HG03280 (cell line): ENCODE measurements at regions not wholly inside any gene's neighbourhood (a gene's known extent, or its start where the extent isn't known, plus 50 kb on each side); places are given as distances from the start of the nearest gene placed in this dataset.

ENCODE experiments used
- ATAC-seq: cut with Tn5 transposase; IDR thresholded peaks from one replicate; pipeline ENCODE4 v1.9.1; 2021; ENCODE audit warnings: mild to moderate bottlenecking, moderate library complexity; ENCODE audit not compliant: unreplicated experiment

DNA sequence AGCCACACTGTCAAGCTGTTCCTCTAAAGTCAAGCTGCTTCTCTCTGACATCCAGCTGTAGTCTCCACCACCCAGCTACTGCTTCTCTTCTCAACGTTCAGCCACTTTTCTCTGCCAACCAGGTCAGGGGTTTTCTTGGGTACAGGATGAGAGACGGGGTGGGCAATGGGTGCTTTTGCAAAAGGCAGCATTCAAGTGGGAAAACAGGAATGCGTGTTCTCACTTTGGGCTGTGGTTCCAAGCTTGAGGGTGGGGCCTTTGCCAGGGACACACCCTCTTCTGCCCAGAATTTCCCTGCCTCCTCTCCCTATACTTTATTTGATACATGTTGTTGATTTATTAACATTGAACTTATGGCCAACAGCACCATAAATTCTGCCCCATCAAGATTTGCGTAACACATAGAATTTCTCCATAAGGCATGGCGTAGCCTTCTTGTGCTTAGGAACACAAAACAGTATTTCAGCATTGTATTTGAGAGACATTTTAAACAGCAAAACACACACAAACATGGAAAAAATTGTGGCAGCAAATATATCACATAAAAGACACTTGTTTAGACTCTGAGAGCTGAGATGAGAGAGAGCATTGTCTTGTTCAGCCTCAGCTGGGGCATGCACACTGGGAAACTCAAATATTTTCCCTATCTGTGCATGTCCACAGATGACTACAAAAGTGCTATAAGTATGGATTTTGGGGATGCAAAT is 392.8 kb downstream of the SLITRK6 start:
- ATAC-seq, result no peak

- ATAC-seq, result no peak
Measured at GRCh38 chr13:85405316-85405897, 393.8 kb downstream of the SLITRK6 start.

GRCh38 chr13:85386424-85386823 is 412.8 kb downstream of the SLITRK6 start:
- ATAC-seq, result no peak

DNA sequence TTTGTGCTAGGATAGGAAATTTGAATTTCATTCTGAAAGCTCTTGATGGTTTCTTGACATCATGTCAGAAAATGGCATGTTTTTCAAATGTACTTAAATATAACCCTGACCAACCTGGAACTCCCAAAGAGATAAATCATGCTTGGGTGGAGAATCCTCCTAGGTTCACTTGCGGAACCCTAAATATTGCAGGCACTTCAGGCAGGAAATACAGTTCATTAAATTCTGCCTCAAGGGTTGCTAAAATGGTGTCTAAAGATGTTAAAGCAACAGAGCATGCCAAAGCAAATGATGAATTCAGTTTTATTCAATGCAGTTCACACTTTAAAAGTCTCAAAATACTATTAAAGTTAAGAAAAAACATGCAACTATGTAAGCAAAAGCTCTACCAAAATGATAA is 415.9 kb downstream of the SLITRK6 start:
- no peak for ATAC-seq

DNA sequence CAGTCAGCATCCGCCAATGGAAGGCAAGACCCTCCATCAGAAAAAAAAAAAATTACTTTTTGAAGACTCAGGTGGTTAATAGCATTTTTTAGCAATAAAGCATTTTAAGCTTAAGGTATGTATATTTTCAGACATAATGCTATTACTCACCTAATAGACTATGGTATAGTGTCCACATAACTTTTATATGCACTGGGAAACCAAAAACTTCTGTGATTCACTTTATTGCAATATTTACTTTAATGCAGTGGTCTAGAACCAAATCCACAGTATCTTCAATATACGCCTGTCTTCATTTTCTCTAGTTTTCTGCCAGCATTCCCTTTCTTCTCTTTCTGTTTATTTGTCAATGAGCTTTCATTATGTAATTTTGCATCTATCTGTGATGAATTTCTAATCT is 418.1 kb downstream of the SLITRK6 start:
- no peak for ATAC-seq

DNA sequence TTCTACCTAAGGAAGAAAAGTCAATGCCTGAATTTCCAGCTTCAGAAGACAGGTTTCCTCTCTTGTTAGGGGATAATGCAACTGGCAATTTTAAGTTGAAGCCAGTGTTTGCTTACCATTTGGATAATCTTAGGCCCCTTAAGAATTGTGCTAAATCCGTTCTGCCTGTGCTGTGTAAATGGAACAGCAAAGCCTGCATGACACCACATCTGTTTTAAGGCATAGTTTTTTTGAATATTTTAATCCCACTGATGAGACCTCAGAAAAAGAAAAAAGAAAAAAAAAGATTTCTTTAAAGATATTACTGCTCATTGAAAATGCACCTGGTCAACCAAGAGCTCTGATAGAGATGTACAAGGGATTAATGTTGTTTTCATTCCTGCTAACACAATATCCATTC is 419.2 kb downstream of the SLITRK6 start:
- ATAC-seq, result no peak

DNA sequence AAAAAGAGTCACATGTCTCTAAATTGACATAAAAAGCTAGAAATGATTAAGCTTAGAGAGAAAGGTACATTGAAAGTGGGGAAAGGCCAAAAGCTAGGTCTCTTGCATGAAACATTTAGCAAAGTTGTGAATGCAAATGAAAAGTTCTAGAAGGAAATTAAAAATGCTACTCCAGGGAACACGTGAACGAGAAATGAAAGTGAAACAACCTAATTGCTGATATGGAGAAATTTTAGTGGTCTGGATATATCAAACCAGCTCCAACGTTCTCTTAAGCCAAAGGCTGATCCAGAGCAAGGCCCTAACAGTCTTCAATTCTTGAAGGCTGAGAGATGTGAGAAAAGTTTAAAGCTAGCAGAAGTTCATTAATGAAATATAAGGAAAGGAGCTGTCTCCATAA is 419.8 kb downstream of the SLITRK6 start:
- no peak for ATAC-seq

GRCh38 chr13:85377783-85378182 is 421.4 kb downstream of the SLITRK6 start:
- no peak for ATAC-seq

DNA sequence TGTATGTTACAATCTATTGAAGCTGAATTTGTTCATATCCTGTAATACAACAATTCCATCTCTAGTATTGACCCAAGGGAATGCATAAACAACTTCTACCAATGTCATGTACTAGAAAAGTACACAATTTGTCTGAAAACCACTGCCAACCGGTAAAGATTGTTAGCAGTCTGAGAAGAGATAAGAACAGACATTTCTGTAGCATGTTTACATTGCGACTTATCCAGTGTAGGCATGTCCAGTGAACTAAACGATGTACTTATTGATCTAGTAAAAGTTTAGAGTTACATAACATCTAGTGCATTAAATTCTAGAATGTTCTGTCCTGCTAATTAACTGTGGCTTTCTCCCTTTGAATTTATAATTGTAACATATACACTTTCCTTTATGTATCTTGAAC is 425.9 kb downstream of the SLITRK6 start:
- no peak for ATAC-seq

- ATAC-seq, result no peak
Measured at GRCh38 chr13:85371254-85371653, 428.0 kb downstream of the SLITRK6 start.

DNA sequence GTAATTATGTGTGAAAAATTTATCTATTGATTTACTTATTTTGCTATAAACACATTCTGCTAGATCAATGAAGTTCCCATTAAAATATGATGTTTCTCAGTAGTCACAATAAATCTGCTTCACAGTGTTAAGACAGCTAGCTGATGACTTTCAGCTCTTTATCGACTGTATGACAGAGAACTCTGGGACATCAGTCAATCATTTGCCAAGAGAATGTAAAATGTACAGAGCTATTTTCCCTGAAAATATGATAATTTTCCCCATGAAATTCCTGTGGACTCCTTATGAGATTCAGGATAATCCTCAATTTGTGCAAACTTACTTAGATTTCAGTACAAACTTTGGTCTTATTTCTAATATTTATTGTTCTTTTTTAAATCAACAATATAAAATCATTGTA is 430.5 kb downstream of the SLITRK6 start:
- no peak for ATAC-seq

GRCh38 chr13:85367887-85368286 is 431.3 kb downstream of the SLITRK6 start:
- no peak for ATAC-seq

DNA sequence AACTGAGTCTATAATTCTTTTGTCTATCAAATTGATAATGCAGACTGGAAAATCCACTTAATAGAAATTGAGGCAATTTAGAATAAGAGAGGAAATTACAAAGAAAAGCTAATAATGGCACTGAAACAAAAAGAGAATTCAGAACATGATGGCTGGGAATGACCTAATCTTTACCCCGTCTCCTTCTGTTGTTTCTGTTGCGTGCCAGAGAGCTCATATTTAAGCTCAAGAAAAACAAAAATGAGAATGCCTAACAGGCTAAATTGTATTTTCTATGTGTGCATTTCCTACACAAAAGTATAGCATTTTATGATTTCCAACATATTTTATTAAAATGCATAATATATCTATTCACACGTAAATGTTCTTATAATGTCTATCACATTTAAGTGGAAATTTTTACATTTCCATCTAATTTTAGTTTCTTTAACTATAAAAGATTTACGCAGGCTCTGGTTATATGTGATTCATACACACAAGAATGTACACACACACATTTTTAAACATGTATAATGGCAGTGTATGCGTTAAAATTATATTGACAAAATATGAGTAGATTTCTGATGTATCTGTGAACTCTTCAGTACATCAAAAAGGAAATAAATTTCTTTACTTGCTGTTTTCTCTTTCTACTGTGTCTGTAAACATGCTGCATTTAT is 432.3 kb downstream of the SLITRK6 start:
- no peak for ATAC-seq

- no peak for ATAC-seq
Measured at GRCh38 chr13:85363504-85363903, 435.7 kb downstream of the SLITRK6 start.

GRCh38 chr13:85362980-85363379 is 436.2 kb downstream of the SLITRK6 start:
- no peak for ATAC-seq

DNA sequence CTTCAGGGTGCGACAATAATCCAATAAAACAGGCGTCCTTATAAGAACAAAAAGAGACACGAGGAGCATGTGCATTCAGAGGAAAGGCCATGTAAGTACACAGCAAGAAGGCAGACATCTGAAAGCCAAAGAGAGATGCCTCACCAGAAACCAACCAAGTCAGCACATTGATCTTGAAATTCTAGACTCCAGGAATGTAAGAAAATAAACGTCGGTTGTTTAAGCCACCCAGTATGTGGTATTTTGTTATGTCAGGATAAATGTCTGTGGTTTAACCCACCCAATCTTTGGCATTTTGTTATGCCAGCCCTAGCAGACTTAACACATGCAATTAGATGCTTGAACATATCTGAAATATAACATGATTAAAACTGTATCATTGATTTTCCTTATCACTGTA is 452.0 kb downstream of the SLITRK6 start:
- no peak for ATAC-seq

DNA sequence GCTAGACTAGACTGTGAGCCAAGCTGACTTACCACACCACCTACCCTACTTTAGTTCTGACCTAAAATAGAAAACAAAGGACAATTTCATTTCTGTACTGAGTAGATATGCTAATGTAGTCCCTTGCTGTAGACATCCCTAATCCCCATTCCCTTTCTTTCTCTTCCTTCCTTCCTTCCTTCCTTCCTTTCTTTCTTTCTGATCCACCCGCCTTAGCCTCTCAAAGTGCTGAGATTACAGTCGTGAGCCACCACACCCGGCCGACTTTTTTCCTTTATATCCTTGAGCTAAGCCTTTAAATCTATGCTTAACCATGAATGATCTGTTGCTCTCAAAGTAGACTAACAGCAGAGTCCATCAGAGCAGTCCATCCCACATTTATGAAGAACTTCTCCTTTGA is 465.0 kb downstream of the SLITRK6 start:
- ATAC-seq, result no peak

- ATAC-seq, result no peak
Measured at GRCh38 chr13:85333506-85334020, 465.7 kb downstream of the SLITRK6 start.

DNA sequence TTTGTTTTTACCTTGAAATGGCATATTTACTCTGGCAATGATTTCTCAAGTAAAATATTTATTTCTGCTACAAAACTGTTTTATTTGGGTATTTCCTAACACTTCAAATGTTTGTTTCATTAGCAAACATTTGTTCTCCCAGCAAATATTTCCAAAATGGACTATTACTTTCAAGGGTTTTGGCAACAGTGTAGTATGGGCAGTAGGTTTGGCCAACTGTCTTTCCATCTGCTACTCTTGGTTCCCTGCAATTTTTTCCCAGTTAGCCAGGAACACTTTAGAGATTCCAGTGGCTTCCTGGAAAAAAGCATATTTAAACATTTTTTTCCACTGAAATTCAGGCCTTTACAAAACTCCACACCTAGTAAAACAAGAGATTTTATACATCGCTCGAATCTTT is 466.6 kb downstream of the SLITRK6 start:
- no peak for ATAC-seq

GRCh38 chr13:85321734-85322133 is 477.5 kb downstream of the SLITRK6 start:
- ATAC-seq, result no peak

DNA sequence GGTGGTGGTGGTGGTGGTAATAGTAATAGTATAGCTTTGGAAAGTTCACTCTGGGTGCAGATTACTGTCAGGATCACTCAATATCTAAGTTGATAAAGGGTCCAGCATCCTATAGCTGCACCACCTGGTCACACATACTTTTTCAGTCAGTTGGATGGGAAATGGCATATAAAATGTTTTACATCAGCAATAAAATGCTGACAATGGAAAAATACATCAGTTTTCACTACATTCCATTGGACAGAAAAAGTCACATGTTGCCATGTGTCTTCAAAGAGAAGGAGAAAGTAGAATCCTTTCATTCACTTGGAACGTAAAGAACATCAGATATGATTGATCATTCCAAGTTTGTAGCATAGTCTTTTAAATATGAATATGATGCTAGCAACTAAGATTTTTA is 481.4 kb downstream of the SLITRK6 start:
- ATAC-seq, result no peak

- no peak for ATAC-seq
Measured at GRCh38 chr13:85316506-85317025, 482.7 kb downstream of the SLITRK6 start.
